Neural cell (in vitro differentiated cells): ENCODE measurements at regions not wholly inside any gene's neighbourhood (a gene's known extent, or its start where the extent isn't known, plus 50 kb on each side); places are given as distances from the start of the nearest gene placed in this dataset.

Experiments
- H2AFZ ChIP-seq: fragments of 200-600, 300-800 bp; sonication (generic), shearing (Covaris generic); 2 replicates; pipeline ENCODE4 v1.6.0; 2014; ENCODE audit warnings: low read depth, mild to moderate bottlenecking, antibody characterized with exemption, low read length, moderate library complexity
- H3F3A ChIP-seq: fragments of 200-600 bp; shearing (Covaris generic); 2 replicates; pipeline ENCODE4 v1.6.1; 2016; ENCODE audit warnings: mild to moderate bottlenecking, moderate library complexity, mixed read lengths, antibody characterized with exemption, low read length; ENCODE audit not compliant: insufficient read depth, poor library complexity, severe bottlenecking
- H3K27ac ChIP-seq: fragments of 200-600, 300-800 bp; sonication (generic), shearing (Covaris generic); 2 replicates; pipeline ENCODE4 v1.5.1; 2014; ENCODE audit warnings: mild to moderate bottlenecking, low read length, moderate library complexity
- H3K27me3 ChIP-seq: fragments of 300-800, 200-600 bp; sonication (generic), shearing (Covaris generic); 2 replicates; pipeline ENCODE4 v1.6.0; 2014; ENCODE audit warnings: mild to moderate bottlenecking, low read depth, low read length, moderate library complexity; ENCODE audit not compliant: insufficient read depth
- H3K36me3 ChIP-seq: fragments of 300-800, 200-600 bp; sonication (generic), shearing (Covaris generic); 2 replicates; pipeline ENCODE4 v1.5.1; 2014; ENCODE audit warnings: mild to moderate bottlenecking, antibody characterized with exemption, low read length, moderate library complexity; ENCODE audit not compliant: insufficient read depth
- H3K4me2 ChIP-seq: fragments of 300-800, 200-600 bp; sonication (generic), shearing (Covaris generic); 2 replicates; pipeline ENCODE4 v1.6.0; 2014; ENCODE audit warnings: mild to moderate bottlenecking, low read length
- H3K4me3 ChIP-seq: fragments of 300-800, 200-600 bp; sonication (generic), shearing (Covaris generic); 2 replicates; pipeline ENCODE4 v1.5.1; 2014; ENCODE audit warnings: mild to moderate bottlenecking, low read length, moderate library complexity
- H3K79me2 ChIP-seq: fragments of 200-600 bp; shearing (Covaris generic); replicated peaks from 2 replicates; pipeline ENCODE4 v1.6.0; 2014; ENCODE audit warnings: mild to moderate bottlenecking, low read length, moderate library complexity; ENCODE audit not compliant: insufficient read depth
- H3K9ac ChIP-seq: fragments of 300-800, 200-600 bp; sonication (generic), shearing (Covaris generic); 2 replicates; pipeline ENCODE4 v1.6.1; 2016; ENCODE audit warnings: mild to moderate bottlenecking, low read length, mixed read lengths
- H3K9me2 ChIP-seq: fragments of 200-600 bp; shearing (Covaris generic); 2 replicates; pipeline ENCODE4 v1.6.1; 2016; ENCODE audit warnings: mild to moderate bottlenecking, low read length, mixed read lengths; ENCODE audit not compliant: insufficient read depth
- H3K9me3 ChIP-seq: fragments of 200-600, 300-800 bp; sonication (generic), shearing (Covaris generic); 2 replicates; pipeline ENCODE4 v1.6.1; 2016; ENCODE audit warnings: mild to moderate bottlenecking, mixed run types, low read length, moderate library complexity, mixed read lengths
- H4K20me1 ChIP-seq: fragments of 200-600 bp; shearing (Covaris generic); 2 replicates; pipeline ENCODE4 v1.6.1; 2016; ENCODE audit warnings: mild to moderate bottlenecking, mixed run types; ENCODE audit not compliant: insufficient read depth
- EP300 ChIP-seq: fragments of 450-650 bp; conservative IDR thresholded peaks from 2 replicates; pipeline ENCODE4 v1.6.1; 2014; ENCODE audit warnings: antibody characterized with exemption, mild to moderate bottlenecking, moderate library complexity; ENCODE audit not compliant: poor library complexity, severe bottlenecking
- EZH2 ChIP-seq: fragments of 200-600, 300-800 bp; shearing (Covaris generic), sonication (generic); IDR thresholded peaks from 2 replicates; pipeline ENCODE4 v1.6.1; 2014; ENCODE audit warnings: antibody characterized with exemption, low read length, borderline replicate concordance, mild to moderate bottlenecking; ENCODE audit not compliant: insufficient read depth, poor library complexity, severe bottlenecking
- MXI1 ChIP-seq: fragments of 450-650 bp; conservative IDR thresholded peaks from 2 replicates; pipeline ENCODE4 v1.6.1; 2014; ENCODE audit warnings: antibody characterized with exemption, mild to moderate bottlenecking; ENCODE audit not compliant: poor library complexity, severe bottlenecking
- POLR2AphosphoS5 ChIP-seq: IDR thresholded peaks from 2 replicates; pipeline ENCODE4 v1.6.1; 2012
- RAD21 ChIP-seq: fragments of 450-650 bp; conservative IDR thresholded peaks from 2 replicates; pipeline ENCODE4 v1.6.1; 2014; ENCODE audit warnings: antibody characterized with exemption, mild to moderate bottlenecking, moderate library complexity
- SMC3 ChIP-seq: fragments of 450-650 bp; conservative IDR thresholded peaks from 2 replicates; pipeline ENCODE4 v1.6.1; 2014; ENCODE audit warnings: antibody characterized with exemption, mild to moderate bottlenecking, moderate library complexity; ENCODE audit not compliant: poor library complexity
- TAF1 ChIP-seq: IDR thresholded peaks from 2 replicates; pipeline ENCODE4 v1.6.1; 2012; ENCODE audit warnings: low read depth
- TF ChIP-seq, protein P1 (sequence below): fragments of 450-650 bp; IDR thresholded peaks from 2 replicates; pipeline ENCODE4 v1.5.1; 2014; ENCODE audit warnings: antibody characterized with exemption, mild to moderate bottlenecking, moderate library complexity; ENCODE audit not compliant: poor library complexity, severe bottlenecking
- TF ChIP-seq, protein P2 (sequence below): IDR thresholded peaks from 2 replicates; pipeline ENCODE4 v1.6.1; 2012; ENCODE audit warnings: borderline replicate concordance

DNA sequence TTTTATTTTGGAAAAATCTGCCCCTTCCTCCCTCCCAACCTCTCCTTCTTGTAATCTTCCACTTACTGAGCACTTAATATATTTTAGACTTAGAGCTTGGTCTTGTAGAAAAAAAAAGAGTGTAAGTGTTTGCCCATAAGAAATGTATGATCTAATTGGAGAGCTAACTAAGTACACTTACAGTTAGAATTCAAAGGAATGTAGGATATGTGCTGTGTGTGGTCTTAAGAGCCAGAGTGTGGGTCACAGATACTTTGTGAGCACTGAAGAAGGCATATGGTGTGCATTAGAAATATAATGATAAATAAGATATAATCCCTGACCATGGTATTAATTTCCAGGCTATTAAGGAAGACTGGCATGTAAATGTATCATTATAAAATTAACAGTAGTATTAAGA, 91.8 kb upstream of the ZNF521 start:
- no peak overlapping the region for H3K9ac ChIP-seq
- H3K36me3 ChIP-seq = no peaks in the 10 kb centered on the region
- no peak for TF ChIP-seq SMC3
- no peak for TF ChIP-seq EZH2
- TF ChIP-seq EP300 = no peak
- TF ChIP-seq TAF1 = no peak
- TF ChIP-seq, protein P1, sequence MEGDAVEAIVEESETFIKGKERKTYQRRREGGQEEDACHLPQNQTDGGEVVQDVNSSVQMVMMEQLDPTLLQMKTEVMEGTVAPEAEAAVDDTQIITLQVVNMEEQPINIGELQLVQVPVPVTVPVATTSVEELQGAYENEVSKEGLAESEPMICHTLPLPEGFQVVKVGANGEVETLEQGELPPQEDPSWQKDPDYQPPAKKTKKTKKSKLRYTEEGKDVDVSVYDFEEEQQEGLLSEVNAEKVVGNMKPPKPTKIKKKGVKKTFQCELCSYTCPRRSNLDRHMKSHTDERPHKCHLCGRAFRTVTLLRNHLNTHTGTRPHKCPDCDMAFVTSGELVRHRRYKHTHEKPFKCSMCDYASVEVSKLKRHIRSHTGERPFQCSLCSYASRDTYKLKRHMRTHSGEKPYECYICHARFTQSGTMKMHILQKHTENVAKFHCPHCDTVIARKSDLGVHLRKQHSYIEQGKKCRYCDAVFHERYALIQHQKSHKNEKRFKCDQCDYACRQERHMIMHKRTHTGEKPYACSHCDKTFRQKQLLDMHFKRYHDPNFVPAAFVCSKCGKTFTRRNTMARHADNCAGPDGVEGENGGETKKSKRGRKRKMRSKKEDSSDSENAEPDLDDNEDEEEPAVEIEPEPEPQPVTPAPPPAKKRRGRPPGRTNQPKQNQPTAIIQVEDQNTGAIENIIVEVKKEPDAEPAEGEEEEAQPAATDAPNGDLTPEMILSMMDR = no peak
- TF ChIP-seq MXI1 = no peak
- TF ChIP-seq POLR2AphosphoS5 = no peak
- TF ChIP-seq, protein P2, sequence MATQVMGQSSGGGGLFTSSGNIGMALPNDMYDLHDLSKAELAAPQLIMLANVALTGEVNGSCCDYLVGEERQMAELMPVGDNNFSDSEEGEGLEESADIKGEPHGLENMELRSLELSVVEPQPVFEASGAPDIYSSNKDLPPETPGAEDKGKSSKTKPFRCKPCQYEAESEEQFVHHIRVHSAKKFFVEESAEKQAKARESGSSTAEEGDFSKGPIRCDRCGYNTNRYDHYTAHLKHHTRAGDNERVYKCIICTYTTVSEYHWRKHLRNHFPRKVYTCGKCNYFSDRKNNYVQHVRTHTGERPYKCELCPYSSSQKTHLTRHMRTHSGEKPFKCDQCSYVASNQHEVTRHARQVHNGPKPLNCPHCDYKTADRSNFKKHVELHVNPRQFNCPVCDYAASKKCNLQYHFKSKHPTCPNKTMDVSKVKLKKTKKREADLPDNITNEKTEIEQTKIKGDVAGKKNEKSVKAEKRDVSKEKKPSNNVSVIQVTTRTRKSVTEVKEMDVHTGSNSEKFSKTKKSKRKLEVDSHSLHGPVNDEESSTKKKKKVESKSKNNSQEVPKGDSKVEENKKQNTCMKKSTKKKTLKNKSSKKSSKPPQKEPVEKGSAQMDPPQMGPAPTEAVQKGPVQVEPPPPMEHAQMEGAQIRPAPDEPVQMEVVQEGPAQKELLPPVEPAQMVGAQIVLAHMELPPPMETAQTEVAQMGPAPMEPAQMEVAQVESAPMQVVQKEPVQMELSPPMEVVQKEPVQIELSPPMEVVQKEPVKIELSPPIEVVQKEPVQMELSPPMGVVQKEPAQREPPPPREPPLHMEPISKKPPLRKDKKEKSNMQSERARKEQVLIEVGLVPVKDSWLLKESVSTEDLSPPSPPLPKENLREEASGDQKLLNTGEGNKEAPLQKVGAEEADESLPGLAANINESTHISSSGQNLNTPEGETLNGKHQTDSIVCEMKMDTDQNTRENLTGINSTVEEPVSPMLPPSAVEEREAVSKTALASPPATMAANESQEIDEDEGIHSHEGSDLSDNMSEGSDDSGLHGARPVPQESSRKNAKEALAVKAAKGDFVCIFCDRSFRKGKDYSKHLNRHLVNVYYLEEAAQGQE = no peak
- H3K27ac ChIP-seq = no peak overlapping the region
- H3K4me2 ChIP-seq = no peak overlapping the region
- H3K27me3 ChIP-seq = no peaks in the 10 kb centered on the region
- H3K9me3 ChIP-seq = no peaks in the 10 kb centered on the region
- no peaks in the 10 kb centered on the region for H3K9me2 ChIP-seq
- no peaks in the 10 kb centered on the region for H4K20me1 ChIP-seq
- H3K79me2 ChIP-seq = no peaks in the 10 kb centered on the region
- H3F3A ChIP-seq = no peaks in the 10 kb centered on the region
- no peak overlapping the region for H3K4me3 ChIP-seq
- H2AFZ ChIP-seq = no peak overlapping the region

DNA sequence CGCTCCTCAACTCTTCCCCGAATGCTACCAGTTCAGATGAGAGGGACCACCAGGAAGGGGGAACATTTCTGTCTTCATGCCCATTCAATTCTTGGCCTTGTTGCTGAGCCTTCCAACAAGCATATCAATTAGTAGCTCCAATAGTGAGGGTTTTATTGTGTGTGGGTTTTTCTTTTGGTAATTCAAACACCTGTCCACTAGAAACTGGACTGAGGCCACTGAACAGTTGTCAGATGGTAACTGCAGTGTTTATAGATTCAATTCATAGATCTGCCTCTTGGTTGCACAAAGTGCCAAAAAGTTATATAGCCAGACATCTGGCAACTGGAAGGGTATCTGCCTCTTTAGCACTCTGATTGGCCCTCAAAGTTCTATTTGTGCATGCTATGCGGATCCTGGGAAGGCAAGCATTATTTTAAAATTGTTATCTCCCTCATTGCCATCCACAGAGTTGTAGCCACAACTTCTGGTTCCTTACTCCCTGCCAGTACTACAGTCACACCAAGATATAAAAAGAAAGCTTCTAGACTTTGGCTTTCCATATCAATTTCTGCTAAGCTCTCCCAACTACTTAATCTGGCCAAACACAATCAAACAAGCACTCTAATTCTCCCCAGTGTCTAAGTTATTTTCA, 83.3 kb upstream of the ZNF521 start:
- Histone ChIP-seq H4K20me1 (no peaks in the 10 kb centered on the region), H3K27ac (no peak overlapping the region), H3K4me2 (no peak overlapping the region), H3K9me2 (no peaks in the 10 kb centered on the region), H3K79me2 (no peaks in the 10 kb centered on the region), H3F3A (no peaks in the 10 kb centered on the region), H3K9me3 (no peaks in the 10 kb centered on the region), H2AFZ (no peak overlapping the region), H3K9ac (no peak overlapping the region), H3K27me3 (no peaks in the 10 kb centered on the region), H3K36me3 (no peaks in the 10 kb centered on the region), H3K4me3 (no peak overlapping the region)
- TF ChIP-seq EZH2 (no peak), RAD21 (no peak), POLR2AphosphoS5 (no peak), TAF1 (no peak), SMC3 (no peak), MXI1 (no peak), EP300 (no peak)
- TF ChIP-seq, protein P1 = no peak
- TF ChIP-seq, protein P2 = no peak
